HG03457 (cell line): ENCODE measurements at regions not wholly inside any gene's neighbourhood (a gene's known extent, or its start where the extent isn't known, plus 50 kb on each side); places are given as distances from the start of the nearest gene placed in this dataset.
"Not testable (repeated sequence)": the region's sequence is repeated elsewhere in the genome, so short reads cannot be mapped to it uniquely, and the experiment has no call there.

Source experiments
- ATAC-seq: cut with Tn5 transposase; IDR thresholded peaks from one replicate; pipeline ENCODE4 v1.9.1; 2021; ENCODE audit warnings: moderate number of reproducible peaks; ENCODE audit not compliant: unreplicated experiment

- no peak for ATAC-seq
Measured at GRCh38 chr10:80938903-80939302, 401.2 kb downstream of the SH2D4B start.

GRCh38 chr10:80945264-80945880, 407.7 kb downstream of the SH2D4B start:
- ATAC-seq: no peak

GRCh38 chr10:80946073-80946472, 408.4 kb downstream of the SH2D4B start:
- ATAC-seq: no peak

GRCh38 chr10:80946957-80947726, 409.4 kb downstream of the SH2D4B start:
- no peak for ATAC-seq

- ATAC-seq: no peak
Measured at GRCh38 chr10:80949785-80950184, 412.1 kb downstream of the SH2D4B start.

- no peak for ATAC-seq
Measured at GRCh38 chr10:80952436-80952835, 414.7 kb downstream of the SH2D4B start.

GRCh38 chr10:80957161-80957560, 419.5 kb downstream of the SH2D4B start:
- no peak for ATAC-seq

- ATAC-seq: no peak
Measured at GRCh38 chr10:80964179-80964578, 426.5 kb downstream of the SH2D4B start.

- peak; percentile 58 for ATAC-seq
Measured at GRCh38 chr10:80964955-80965614, 427.4 kb downstream of the SH2D4B start.

- ATAC-seq: no peak
Measured at GRCh38 chr10:80966326-80966986, 428.8 kb downstream of the SH2D4B start.

- ATAC-seq: not testable (repeated sequence)
Measured at GRCh38 chr10:80967357-80967756, 429.7 kb downstream of the SH2D4B start.

GRCh38 chr10:80968903-80969302, 431.2 kb downstream of the SH2D4B start:
- ATAC-seq: no peak

- ATAC-seq: no peak
Measured at GRCh38 chr10:80971461-80971860, 433.8 kb downstream of the SH2D4B start.

GRCh38 chr10:80976658-80977057, 439.0 kb downstream of the SH2D4B start:
- ATAC-seq: no peak

- no peak for ATAC-seq
Measured at GRCh38 chr10:80985102-80985501, 447.4 kb downstream of the SH2D4B start.

GRCh38 chr10:80986596-80986995, 448.9 kb downstream of the SH2D4B start:
- ATAC-seq: no peak

- ATAC-seq: no peak
Measured at GRCh38 chr10:80988755-80989154, 451.1 kb downstream of the SH2D4B start.

- ATAC-seq: no peak
Measured at GRCh38 chr10:80996615-80997193, 459.0 kb downstream of the SH2D4B start.

GRCh38 chr10:81000781-81001180, 463.1 kb downstream of the SH2D4B start:
- no peak for ATAC-seq

- ATAC-seq: no peak
Measured at GRCh38 chr10:81002382-81002781, 464.7 kb downstream of the SH2D4B start.

GRCh38 chr10:81007872-81008271, 470.2 kb downstream of the SH2D4B start:
- no peak for ATAC-seq
